ENCODE measurements at regions not wholly inside any gene's neighbourhood (a gene's known extent, or its start where the extent isn't known, plus 50 kb on each side); places are given as distances from the start of the nearest gene placed in this dataset.

DNA sequence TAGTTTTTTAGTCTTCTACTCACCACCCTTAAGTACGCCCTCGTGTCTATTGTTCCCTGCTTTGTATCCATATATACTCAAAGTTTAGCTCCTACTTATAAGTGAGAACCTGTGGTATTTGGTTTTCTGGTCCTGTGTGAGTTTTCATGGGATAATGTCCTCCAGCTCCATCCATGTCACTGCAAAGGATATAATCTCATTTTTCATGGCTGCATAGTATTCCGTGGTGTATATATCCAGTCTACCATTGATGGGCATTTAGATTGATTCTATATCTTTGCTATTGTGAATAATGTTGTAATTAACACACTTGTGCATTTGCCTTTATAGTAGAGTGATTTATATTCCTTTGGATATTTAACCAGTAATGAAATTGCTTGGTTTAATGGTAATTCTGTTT lies 579.9 kb downstream of the CDH18 start:
- Histone ChIP-seq H4K8ac (ENCODE audit: low read depth in 2 of 2, low read length in 2 of 2) (no peak overlapping the region), H2BK15ac (ENCODE audit: low read depth, low read length) (no peak overlapping the region), H3K56ac (ENCODE audit: extremely low read depth, insufficient read depth, low read length) (no peak overlapping the region), H3K36me3 (ENCODE audit: control insufficient read depth, insufficient read depth, low read length) (no peaks in the 10 kb centered on the region), H3K14ac (replicated peaks; ENCODE audit: low read depth, low read length) (no peak overlapping the region), H2BK20ac (ENCODE audit: low read depth, low read length) (no peak overlapping the region), H3K23ac (ENCODE audit: low read depth, low read length) (no peak overlapping the region), H3K4me3 (ENCODE audit: insufficient read depth, low read depth, low read length) (no peak overlapping the region), H2AFZ (replicated peaks; ENCODE audit: low read length, poor library complexity) (no peak overlapping the region), H2BK120ac (ENCODE audit: low read depth, low read length) (no peak overlapping the region), H3K9me1 (ENCODE audit: insufficient read depth, low read length) (no peaks in the 10 kb centered on the region), H3K9ac (ENCODE audit: low read depth, low read length) (no peak overlapping the region), H4K5ac (ENCODE audit: low read depth, low read length) (no peak overlapping the region), H2AK5ac (ENCODE audit: low read depth, low read length) (no peak overlapping the region), H3K27me3 (ENCODE audit: control insufficient read depth, insufficient read depth, low read length) (no peaks in the 10 kb centered on the region), H3K79me1 (ENCODE audit: low read depth in 1 of 2, low read length in 2 of 2) (no peaks in the 10 kb centered on the region), H3K4ac (ENCODE audit: low read depth, low read length) (no peak overlapping the region), H2BK5ac (ENCODE audit: low read depth, low read length, poor library complexity, severe bottlenecking) (no peak overlapping the region), H3K18ac (ENCODE audit: low read depth, low read length) (no peak overlapping the region), H3K27ac (ENCODE audit: insufficient read depth, low read length) (no peak overlapping the region), H2AK9ac (replicated peaks; ENCODE audit: low read depth, low read length, poor library complexity) (no peak overlapping the region), H4K20me1 (ENCODE audit: insufficient read depth, low read length) (no peaks in the 10 kb centered on the region), H3K9me3 (ENCODE audit: control insufficient read depth, insufficient read depth, low read length) (0 out of 2 replicates have a peak, but pooled peaks cover 3% of the 10 kb centered on the region), H4K91ac (ENCODE audit: insufficient read depth, low read depth, low read length) (no peak overlapping the region), H3K4me2 (ENCODE audit: low read depth, low read length) (no peak overlapping the region), H3K4me1 (ENCODE audit: control insufficient read depth, insufficient read depth, low read length) (no peaks in the 10 kb centered on the region)
- in situ Hi-C loops (cut with MboI; ENCODE audit: low sequenced_read_pairs) = no loop called here
- dilution Hi-C loops (cut with HindIII; ENCODE audit: low sequenced_read_pairs, unreplicated experiment) = no loop called here
- no peak for ATAC-seq (ENCODE audit: low read depth)
- no CpG with 5 or more reads among the region's 3 CpGs for WGBS, 2 experiments (ENCODE audit: extremely low coverage in 2 of 2, insufficient read length in 1 of 2)
- BruUV-seq (replicated peaks) = no TSS peak
- no peak for DNase-seq
- ChIA-PET CTCF (no interaction called here), POLR2A (ENCODE audit: unreplicated experiment) (no interaction called here)
- TF ChIP-seq RFX5 (IDR thresholded peaks at IDR 0.05; ENCODE audit: low read depth, low read length) (no peak), MXI1 (IDR thresholded peaks at IDR 0.05; ENCODE audit: borderline replicate concordance, low read depth, low read length) (no peak), BHLHE40 (IDR thresholded peaks at IDR 0.05; ENCODE audit: low read depth, low read length) (no peak), RAD21 (IDR thresholded peaks at IDR 0.05; ENCODE audit: low read length) (no peak), POLR2A (IDR thresholded peaks at IDR 0.05; ENCODE audit: low read depth, low read length) (no peak), CHD1 (IDR thresholded peaks at IDR 0.05; ENCODE audit: low read depth, low read length) (no peak), MAFK (IDR thresholded peaks at IDR 0.05; ENCODE audit: low read depth, low read length) (no peak), MAZ (IDR thresholded peaks at IDR 0.05; ENCODE audit: borderline replicate concordance, low read depth, low read length) (no peak), SMC3 (IDR thresholded peaks at IDR 0.05; ENCODE audit: low read depth, low read length) (no peak), NFE2L2 (IDR thresholded peaks at IDR 0.05; ENCODE audit: low read depth, low read length) (no peak)
- TF ChIP-seq, protein P1, sequence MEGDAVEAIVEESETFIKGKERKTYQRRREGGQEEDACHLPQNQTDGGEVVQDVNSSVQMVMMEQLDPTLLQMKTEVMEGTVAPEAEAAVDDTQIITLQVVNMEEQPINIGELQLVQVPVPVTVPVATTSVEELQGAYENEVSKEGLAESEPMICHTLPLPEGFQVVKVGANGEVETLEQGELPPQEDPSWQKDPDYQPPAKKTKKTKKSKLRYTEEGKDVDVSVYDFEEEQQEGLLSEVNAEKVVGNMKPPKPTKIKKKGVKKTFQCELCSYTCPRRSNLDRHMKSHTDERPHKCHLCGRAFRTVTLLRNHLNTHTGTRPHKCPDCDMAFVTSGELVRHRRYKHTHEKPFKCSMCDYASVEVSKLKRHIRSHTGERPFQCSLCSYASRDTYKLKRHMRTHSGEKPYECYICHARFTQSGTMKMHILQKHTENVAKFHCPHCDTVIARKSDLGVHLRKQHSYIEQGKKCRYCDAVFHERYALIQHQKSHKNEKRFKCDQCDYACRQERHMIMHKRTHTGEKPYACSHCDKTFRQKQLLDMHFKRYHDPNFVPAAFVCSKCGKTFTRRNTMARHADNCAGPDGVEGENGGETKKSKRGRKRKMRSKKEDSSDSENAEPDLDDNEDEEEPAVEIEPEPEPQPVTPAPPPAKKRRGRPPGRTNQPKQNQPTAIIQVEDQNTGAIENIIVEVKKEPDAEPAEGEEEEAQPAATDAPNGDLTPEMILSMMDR (conservative IDR thresholded peaks at IDR 0.05; ENCODE audit: low read depth, low read length) = no peak
- TF ChIP-seq, protein P2, sequence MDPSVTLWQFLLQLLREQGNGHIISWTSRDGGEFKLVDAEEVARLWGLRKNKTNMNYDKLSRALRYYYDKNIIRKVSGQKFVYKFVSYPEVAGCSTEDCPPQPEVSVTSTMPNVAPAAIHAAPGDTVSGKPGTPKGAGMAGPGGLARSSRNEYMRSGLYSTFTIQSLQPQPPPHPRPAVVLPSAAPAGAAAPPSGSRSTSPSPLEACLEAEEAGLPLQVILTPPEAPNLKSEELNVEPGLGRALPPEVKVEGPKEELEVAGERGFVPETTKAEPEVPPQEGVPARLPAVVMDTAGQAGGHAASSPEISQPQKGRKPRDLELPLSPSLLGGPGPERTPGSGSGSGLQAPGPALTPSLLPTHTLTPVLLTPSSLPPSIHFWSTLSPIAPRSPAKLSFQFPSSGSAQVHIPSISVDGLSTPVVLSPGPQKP (IDR thresholded peaks at IDR 0.05; ENCODE audit: borderline replicate concordance, low read depth, low read length) = no peak
- intact Hi-C loops (cut with micrococcal nuclease) = no loop called here

Measured in IMR-90 (cell line).